HG03342 (cell line): ENCODE measurements at regions not wholly inside any gene's neighbourhood (a gene's known extent, or its start where the extent isn't known, plus 50 kb on each side); places are given as distances from the start of the nearest gene placed in this dataset.

Experiments
- ATAC-seq: cut with Tn5 transposase; IDR thresholded peaks from one replicate; pipeline ENCODE4 v1.9.1; 2021; ENCODE audit warnings: mild to moderate bottlenecking, moderate library complexity; ENCODE audit not compliant: unreplicated experiment

DNA sequence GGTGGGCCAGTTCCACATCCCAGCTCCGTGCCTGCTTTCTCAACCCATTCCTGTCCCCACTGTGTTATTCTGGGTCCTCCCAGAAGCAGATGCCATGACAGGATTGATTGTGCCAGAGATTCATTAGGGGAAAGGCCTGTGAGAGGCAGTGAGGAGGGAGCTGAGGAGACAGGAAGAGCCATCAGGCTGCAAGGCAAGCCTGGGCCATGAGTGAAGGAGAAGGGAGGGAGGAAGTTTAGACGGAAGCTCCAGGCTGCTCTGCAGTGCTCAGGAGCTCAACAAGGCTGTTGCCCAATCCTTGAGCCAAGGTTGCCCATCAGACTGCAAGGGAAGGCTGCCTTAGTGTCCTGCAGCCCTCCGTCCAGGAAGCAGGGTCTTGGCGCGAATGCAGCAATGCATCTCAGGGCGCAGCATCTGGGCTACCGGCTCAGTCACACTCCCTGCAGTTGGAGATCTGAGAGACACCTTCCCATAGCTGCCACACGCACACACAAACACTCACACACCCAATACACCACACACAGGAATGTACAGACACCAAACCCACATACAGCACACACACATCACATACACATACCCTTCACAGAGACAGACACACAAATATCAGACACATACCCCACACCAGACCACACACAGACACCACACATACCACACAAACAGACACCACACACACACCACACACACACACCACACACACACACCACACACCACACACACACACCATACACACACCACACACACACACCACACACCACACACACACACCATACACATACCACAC, 139.5 kb upstream of the NDUFV2 start:
- ATAC-seq: no peak

DNA sequence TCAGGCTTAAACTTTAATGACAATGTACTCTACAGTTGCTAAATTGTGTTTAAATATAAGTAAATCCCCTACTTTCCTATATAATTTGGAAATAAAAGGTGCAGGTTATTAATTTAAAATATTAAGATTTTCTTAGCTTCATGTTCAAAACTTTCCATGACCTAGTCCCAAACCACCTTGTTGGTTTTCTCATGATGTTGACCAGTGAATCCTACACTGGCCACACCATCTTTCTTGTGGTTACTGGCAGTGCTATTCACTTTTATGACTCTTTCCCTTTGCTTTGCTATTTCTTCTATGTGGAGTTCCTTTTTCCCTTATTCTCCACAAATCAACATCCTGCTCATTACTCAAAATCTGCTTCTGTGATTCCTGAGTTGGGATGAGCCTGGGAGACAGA, 138.6 kb upstream of the NDUFV2 start:
- ATAC-seq: no peak

DNA sequence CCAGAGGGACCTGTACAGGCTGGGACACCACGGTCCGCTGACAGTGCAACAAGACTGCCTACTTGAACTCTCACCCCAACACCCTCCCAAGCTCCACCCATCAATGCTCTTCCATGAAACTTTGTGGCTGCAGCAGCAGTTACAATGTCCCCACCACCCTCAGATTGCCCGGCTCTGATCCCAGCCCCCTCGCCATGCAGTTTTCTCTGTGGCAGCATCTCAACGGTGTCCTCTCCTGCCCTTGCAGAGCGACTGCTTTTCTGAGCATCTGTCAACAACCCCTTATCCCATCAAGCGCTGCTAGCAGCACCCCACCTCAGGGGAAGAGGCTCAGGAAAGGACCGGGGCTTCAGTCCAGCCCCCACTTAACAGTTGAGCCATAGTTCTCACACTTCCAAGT, 137.1 kb upstream of the NDUFV2 start:
- ATAC-seq: no peak

DNA sequence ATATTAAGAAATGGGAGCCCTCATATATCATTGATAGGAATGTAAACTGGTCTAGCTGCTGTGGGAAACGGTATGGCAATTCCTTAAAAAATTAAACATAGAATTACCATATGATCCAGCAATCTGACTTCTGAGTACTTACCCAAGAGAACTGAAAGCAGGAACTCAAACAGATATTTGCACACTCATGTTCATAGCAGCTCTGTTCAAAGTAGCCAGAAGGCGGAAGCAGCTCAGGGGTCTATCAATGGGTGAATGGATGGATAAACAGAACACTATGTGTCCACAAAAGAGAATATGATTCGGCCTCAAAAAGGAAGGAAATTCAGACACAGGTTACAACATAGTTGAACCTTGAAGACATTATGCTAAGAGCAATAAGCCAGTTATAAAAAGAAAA, 135.7 kb upstream of the NDUFV2 start:
- no peak for ATAC-seq

DNA sequence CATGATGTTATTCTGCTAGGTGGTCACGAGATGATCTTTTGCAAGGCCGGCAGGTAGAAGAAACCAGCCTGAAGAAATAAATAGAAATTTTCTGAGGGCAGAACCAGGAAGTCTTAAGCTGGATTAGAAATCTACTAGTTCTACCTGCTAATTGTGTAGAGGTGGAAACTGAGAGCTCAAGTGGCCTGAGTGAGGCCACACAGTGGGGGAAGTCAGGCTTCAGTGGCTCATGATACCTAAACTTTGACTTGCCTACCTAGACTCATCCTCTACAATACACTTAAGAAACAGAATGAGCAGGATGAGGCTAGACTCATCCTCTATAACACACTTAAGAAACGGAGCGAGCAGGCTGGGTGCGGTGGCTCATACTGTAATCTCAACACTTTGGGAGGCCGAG, 134.9 kb upstream of the NDUFV2 start:
- no peak for ATAC-seq

DNA sequence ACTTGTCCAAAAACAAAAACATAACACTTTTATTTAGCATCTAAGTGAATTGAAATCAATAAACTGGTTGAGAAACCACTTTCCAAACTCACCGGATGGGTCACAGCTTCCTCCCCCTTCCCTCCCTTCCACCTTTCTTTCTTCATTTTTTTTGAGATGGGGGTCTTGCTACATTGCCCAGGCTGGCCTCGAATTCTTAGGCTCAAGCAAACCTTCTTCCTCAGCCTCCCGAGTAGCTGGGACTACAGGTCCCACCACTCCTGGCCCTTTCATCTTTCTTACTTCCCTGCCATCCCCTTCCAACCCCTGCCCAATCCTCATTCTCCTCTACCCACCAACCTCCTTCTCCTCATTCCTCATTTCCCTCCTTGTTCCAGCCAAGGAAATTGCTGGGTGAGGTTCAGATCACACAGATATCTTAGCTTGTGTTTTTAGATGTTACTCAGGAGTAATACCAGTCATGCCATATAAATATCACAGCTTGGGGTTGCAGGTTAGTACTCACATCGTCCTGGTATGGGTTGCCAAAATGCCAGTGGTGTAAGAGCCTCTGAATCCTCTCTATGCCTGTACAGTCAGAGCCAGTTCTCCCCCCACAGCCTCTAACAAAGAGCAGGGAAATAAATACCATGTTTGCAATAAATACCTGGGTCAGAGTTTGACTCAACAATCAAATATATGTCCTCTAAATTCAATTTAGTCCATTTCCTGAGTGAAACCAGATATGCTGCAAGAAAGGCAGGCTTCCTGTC, 132.7 kb upstream of the NDUFV2 start:
- ATAC-seq: no peak

DNA sequence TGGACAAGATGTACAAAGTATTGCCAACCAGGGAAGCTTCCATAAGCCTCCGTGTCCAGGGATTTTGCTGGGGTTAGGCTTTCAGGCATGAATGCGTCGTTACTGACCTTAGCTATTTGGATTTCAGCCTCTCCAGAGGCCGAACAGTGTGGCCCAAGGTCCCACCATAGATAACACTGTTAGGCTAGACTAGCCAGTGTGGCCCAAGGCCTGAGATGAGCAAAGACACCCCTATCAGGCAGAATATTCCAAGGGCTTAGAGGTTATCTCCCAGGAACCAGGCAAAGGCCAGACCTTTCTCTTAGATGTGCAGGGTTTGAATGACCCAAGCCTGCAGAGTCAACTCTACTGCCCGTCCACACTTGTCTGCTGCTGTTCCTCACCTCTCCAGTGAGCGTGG, 131.7 kb upstream of the NDUFV2 start:
- no peak for ATAC-seq

DNA sequence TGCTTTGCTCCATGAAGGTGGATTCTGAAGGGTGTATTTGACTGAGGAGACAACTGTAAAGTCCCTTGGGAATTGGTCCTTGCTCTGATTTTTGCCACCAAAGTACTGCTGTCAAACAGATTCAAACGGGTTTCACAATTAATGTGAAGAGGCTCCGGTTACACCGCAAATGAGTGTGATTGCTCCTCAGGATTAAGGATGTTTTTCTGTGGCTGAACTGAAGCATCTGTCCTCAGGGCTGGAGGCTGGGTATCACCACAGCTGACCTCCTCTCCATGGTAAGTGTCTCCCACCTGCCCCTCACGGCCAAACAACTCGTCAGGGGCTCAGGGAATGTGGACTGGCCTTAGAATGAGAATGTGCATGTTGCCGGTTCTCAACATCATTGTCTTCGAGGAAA, 130.4 kb upstream of the NDUFV2 start:
- ATAC-seq: no peak

DNA sequence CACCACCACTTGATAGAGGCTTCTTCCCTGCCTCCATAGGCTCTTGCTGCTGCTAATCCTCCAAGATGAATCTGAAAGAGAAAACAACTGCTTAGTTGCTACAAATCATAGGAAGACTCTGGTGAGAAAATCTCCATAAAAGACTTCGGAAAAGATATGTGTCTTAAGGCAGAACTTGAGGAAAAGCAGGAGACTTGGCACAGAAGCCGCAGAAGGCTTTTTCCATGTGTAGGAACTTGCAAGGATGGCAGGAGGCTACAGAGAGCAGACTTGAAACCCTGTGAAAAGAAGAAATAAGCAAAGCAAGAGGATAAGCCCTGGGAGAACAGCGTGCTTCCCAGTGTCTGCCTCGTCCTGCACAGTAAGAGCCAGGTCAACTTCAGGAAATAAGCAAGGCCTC, 128.2 kb upstream of the NDUFV2 start:
- no peak for ATAC-seq

DNA sequence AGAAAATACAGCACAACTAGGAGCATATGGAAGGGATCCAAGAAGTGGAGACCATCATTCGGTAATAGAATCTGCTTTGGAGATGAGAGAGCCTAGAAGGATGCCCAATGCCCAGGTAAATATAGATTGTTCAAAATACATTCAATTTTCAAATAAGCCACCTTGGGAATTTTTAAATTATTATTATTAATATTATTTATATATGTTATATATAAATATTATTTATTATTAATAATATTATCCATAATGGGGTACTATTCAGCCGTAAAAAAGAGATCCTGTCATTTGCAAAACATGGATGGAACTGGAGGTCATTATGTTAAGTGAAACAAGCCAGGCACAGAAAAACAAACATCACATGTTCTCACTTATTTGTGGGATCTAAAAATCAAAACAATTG, 127.8 kb upstream of the NDUFV2 start:
- no peak for ATAC-seq

DNA sequence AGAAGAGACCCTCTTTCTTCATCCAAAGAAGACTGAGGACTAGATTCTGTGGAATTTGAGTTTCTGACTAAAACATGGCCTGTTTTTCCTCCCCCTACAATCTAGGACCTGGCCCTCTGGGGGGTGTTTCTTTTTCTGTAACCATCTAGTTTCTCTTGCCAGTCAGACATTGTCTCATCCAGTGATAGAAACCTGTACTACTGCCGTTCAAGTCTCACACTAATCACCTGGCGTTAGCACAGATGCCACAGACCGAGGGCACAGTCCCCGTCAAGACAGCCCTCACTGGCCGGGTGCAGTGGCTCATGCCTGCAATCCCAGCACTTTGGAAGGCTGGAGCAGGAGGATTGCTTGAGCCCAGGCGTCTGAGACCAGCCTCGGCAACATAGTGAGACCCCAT, 126.9 kb upstream of the NDUFV2 start:
- ATAC-seq: no peak

DNA sequence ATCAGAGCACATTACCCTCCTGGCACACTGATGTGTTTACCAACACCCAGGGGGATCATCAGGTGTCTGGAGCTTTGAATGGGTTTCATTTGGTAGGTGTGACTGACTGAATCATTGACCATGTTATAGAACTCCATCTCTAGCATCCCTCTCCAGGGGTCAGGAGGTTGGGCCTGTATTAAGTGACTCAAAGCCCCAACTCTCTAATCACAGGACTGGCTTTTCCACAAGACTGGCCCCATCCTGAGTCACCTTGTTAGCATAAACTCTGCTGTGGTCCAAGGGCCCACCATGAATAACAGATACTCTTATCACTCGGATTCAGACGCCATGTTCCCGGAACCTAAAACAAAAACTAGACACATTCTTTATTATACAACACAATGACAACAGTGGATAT, 125.9 kb upstream of the NDUFV2 start:
- ATAC-seq: no peak

DNA sequence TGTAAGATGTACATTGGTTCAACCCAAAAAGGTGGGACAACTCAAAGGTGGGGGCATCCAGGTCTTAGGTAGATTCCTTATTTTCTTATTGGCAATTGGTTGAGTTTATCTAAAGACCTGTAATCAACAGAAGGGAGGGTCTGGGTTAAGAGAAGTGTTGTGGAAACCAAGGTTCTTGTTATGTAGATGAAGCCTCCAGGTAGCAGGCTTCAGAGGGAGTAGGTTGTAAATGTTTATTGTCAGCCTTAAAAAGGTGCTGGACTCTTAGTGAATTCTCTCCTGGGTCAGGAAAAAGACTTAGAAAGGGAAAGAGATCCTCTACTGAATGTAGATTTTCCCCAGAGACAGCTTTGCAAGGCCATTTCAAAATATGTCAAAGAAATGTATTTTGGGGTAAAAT, 125.3 kb upstream of the NDUFV2 start:
- ATAC-seq: no peak

DNA sequence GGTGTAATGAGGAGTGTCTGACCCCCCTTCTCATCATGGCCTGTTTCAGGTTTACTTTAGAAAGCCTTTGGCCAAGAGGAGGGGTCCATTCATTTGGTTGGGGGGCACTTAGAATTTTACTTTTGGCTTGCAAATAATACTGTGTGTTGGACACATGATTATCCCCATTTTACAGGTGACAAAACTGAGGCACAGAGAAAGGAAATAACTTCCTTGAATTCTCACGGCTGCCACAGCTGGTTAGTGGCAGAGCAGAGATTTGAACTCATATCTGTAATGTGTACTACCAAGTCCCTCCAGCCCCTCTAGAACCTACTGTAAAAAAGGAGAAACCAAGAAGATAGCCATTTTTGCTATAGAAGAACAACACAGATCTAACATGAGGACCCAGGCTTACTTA, 124.8 kb upstream of the NDUFV2 start:
- no peak for ATAC-seq

DNA sequence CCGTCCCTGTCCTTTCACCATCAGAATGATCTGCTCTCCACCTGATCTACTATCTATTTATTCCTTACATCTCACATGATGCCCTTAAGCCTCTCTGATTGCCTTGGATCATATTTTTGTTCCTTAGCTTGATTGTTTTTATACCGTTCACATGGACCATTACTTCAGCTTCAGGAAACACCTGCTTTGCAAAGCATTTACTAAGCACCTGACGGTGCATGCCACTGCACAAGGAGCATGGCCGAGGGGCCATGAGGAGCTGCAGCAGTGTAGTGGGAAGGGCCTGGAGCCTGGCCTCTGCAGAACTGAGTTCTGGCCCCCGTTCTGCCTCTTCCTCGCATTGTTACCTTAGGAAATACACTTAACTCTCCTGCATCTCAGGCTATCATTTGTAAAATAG, 124.1 kb upstream of the NDUFV2 start:
- ATAC-seq: no peak

DNA sequence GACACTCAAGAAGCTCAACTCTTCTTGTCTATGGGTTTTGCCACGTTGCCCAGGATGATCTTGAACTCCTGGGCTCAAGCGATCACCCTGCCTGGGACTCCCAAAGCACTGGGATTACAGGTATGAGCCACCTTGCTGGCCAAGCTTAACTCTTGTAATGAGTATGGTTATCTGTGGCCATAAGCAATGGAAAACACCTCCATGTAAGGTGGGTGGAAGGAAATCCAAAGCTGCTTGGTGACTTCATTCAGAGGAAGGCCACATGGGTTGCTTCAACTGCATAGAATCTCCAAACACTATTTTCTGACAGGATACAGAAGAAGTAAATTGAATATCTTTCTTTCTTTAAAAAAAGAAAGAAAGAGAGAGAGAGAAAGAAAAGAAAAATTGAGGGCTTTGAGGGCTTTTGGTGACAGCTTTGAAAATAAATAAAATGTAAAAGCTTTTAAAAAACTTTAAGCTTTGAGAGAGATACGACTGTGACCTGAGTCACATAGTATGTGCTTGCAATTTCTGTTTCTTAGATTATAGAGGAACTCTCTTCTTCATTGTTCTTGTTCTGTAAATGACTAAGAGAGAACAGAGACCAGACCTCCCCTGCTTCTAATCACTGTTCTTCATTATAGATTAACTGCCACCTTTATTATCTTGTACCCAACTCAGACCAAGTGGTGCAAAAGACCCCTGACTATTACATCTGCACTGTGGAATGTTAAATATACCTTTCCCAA, 123.1 kb upstream of the NDUFV2 start:
- ATAC-seq: no peak

DNA sequence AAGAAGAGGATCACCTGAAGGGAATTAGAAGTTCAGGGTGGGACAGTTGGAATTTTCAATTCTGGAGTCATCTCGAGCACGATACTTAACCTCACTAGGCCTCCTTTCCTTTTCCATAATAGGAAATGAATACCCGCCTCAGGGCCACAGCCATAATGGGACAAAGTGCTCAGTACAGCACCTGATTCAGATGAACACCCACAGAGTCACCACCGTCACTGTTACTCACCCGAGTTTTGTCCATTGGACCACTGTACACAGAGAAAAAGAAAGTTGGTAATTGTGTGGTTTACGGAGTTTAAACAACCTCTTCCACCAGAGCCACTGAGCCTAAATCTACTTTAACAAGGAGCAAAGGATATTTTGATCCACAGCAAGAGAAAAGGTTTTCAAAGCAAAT, 122.0 kb upstream of the NDUFV2 start:
- ATAC-seq: no peak

DNA sequence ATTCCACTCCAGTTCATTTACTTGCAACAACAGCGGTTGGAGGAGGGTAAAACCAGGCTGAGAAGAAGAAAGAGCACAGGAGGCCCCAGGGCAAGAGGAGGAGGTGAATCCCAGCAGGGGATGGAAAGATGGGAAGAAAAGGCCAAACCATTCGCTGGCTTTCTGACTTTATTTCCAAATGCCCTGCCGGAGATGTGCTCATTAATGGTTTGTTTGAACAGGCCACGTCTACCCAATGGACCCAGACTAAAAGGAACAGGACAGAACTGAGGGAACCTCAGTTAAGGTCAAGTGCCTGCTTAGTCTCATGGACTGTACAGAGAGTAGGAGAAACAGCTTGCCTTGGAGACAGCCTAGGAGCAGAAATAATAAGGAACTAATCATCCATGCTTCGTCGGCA, 121.6 kb upstream of the NDUFV2 start:
- no peak for ATAC-seq

DNA sequence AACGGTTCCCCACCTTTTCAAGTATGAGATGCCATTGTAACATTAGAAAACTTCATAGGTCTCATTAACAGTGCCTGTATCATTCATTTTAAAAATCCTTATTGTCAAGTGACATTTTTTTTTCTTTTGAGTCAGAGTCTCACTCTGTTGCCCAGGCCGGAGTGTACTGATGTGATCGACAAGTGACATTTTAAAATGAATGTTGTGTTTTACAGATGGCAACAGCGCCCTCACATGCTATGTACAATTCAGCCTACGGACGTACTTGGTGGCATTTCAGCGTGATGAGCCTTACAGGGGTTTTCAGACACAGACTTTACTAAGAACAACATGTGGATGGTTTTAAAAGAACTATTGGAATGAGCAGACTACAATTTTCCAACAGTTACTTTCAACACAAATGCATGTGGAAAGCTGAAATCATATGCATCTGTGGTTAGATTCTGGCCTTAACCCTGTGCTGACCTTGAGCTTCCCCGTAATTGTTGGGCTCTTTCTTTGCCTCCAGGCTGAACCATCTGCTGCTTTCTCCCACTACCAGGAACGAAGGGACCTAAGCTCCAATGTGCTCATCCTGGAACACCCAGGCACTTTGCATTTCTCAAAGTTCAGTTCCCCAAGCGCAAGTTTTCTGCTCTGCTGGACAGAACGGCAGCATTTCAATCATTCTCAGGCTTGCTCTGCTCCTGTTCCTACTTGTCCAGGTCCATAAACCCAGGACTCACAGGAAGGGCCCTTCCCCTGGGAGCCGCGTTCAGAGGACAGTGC, 119.9 kb upstream of the NDUFV2 start:
- no peak for ATAC-seq

DNA sequence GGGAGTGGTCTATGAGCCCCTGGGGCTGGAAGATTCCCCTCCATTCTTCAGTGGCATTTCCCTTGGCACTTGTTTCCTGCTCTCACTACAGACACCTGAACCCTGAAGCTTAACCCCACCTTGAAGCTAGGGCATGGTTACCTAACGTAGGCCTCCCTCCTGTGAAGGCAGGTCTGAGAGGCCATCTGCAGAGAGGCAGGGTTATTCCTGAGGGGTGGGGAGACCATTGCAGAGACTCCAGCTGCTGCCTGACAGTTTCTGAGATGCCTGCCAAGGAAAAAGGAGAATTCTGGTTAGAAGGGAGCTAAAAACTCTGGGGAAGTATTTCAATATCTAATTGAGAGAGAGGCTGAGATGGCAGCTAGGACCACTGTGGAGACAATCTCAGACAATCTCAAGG, 119.3 kb upstream of the NDUFV2 start:
- ATAC-seq: no peak

DNA sequence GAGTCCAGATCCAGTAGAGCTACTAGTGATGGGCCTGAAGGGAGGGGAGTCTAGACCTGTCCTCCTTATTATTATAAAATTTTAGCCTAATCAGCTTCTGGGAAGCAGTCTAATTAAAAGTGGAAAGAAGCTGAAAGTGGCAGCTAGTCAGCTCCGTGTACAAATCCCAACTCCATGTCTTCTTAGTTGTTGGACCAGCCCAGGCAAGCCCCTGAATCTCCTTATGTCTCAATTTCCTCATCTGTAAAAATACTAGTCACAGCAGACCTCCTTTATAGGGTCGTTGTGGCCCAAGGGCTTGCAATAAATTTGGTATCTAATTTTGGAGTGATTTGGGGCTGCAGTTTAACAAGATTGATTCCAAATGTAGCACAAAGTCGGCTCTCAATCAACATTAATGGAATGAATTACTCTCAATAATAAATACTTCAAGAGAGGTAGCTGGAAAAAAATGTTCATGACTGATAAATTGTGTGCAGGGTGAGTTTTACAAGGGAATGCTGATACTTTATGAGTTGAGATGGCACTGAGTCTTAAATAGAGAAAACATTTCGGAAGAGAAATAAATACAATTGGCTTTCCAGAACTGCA, 118.3 kb upstream of the NDUFV2 start:
- no peak for ATAC-seq
